ENCODE measurements at regions not wholly inside any gene's neighbourhood (a gene's known extent, or its start where the extent isn't known, plus 50 kb on each side); places are given as distances from the start of the nearest gene placed in this dataset.

- no peak for DNase-seq
Observed at GRCh38 chr18:71798986-71799673, 745.0 kb downstream of the CBLN2 start.

- no peak for DNase-seq
Observed at GRCh38 chr18:71797554-71797953, 746.6 kb downstream of the CBLN2 start.

GRCh38 chr18:71784777-71785176 lies 759.4 kb downstream of the CBLN2 start:
- DNase-seq: peak in 1 of 58 donors; percentile 2

- no peak for DNase-seq
Observed at GRCh38 chr18:71760541-71760940, 783.6 kb downstream of the CBLN2 start.

GRCh38 chr18:71754246-71754645 lies 789.9 kb downstream of the CBLN2 start:
- DNase-seq: no peak

- no peak for DNase-seq
Observed at GRCh38 chr18:71743634-71744033, 800.5 kb downstream of the CBLN2 start.

- DNase-seq: no peak
Observed at GRCh38 chr18:71729611-71730010, 814.5 kb downstream of the CBLN2 start.

- no peak for DNase-seq
Observed at GRCh38 chr18:71727909-71728308, 816.2 kb downstream of the CBLN2 start.

- no peak for DNase-seq
Observed at GRCh38 chr18:71725256-71725655, 818.9 kb downstream of the CBLN2 start.

GRCh38 chr18:71707985-71708500 lies 836.1 kb downstream of the CBLN2 start:
- DNase-seq: no peak

GRCh38 chr18:71707400-71707799 lies 836.7 kb downstream of the CBLN2 start:
- no peak for DNase-seq

- DNase-seq: no peak
Observed at GRCh38 chr18:71689416-71690160, 854.6 kb downstream of the CBLN2 start.

GRCh38 chr18:71682591-71682990 lies 861.6 kb downstream of the CBLN2 start:
- no peak for DNase-seq

GRCh38 chr18:71678144-71678543 lies 866.0 kb downstream of the CBLN2 start:
- DNase-seq: no peak

- no peak for DNase-seq
Observed at GRCh38 chr18:71673954-71674353, 870.2 kb downstream of the CBLN2 start.

- no peak for DNase-seq
Observed at GRCh38 chr18:71673498-71673897, 870.6 kb downstream of the CBLN2 start.

- DNase-seq: no peak
Observed at GRCh38 chr18:71666481-71666880, 877.7 kb downstream of the CBLN2 start.

GRCh38 chr18:71665131-71665530 lies 879.0 kb downstream of the CBLN2 start:
- DNase-seq: no peak

- DNase-seq: no peak
Observed at GRCh38 chr18:71643822-71644221, 900.3 kb downstream of the CBLN2 start.

GRCh38 chr18:71630696-71631095 lies 913.4 kb downstream of the CBLN2 start:
- no peak for DNase-seq

- DNase-seq: no peak
Observed at GRCh38 chr18:71625556-71626090, 918.5 kb downstream of the CBLN2 start.

GRCh38 chr18:71598374-71598773 lies 945.8 kb downstream of the CBLN2 start:
- no peak for DNase-seq

- no peak for DNase-seq
Observed at GRCh38 chr18:71597219-71597618, 946.9 kb downstream of the CBLN2 start.

All from anterior cingulate cortex (tissue), 58 donors.